LHCN-M2 (cell line): ENCODE measurements at regions not wholly inside any gene's neighbourhood (a gene's known extent, or its start where the extent isn't known, plus 50 kb on each side); places are given as distances from the start of the nearest gene placed in this dataset.
"Not testable (repeated sequence)": the region's sequence is repeated elsewhere in the genome, so short reads cannot be mapped to it uniquely, and the experiment has no call there.

Source experiments
- DNase-seq: peaks from one replicate; pipeline ENCODE4 v3.0.0-alpha.2; 2012; ENCODE audit warnings: low read depth

- DNase-seq: not testable (repeated sequence)
These were observed 64.5 kb upstream of the HTR1E start for GRCh38 chr6:86872810-86873209.

- no peak for DNase-seq
These were observed 65.6 kb upstream of the HTR1E start for GRCh38 chr6:86871681-86872080.

DNA sequence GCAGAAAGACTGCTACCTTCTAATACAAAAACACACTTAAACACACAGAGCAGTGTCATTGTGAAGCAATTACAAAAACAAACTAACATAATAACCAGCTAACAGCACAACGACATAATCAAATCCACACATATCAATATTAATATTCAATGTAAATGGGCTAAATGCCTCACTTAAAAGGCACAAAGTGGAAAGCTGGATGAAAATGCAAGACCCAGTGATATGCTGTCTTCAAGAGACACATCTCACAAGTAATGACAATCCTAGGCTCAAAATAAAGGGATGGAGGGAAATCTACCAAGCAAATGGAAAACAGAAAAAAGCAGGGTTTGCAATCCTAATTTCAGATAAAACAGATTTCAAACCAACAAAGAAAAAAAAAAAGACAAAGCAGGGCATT lies 67.8 kb upstream of the HTR1E start:
- DNase-seq: no peak

DNA sequence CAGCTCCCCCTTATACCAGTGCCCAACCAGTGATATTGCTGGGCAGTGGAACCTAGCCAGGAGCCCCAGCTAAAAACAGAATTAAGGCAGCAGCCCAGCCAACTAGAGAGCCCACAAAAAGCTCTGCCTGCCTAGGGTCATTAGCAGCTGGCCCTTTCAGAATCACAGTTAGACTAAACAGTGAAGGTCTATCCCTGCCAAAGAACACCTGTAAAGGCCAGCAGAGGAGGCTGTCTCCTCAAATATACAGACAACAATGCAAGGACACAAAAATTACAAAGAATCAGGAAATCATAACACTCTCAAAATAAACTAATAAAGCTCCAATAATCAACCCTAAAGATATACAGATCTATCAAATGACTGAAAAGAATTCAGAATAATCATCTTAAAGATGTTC lies 77.8 kb upstream of the HTR1E start:
- DNase-seq: no peak

GRCh38 chr6:86858970-86859369 lies 78.4 kb upstream of the HTR1E start:
- DNase-seq: no peak

DNA sequence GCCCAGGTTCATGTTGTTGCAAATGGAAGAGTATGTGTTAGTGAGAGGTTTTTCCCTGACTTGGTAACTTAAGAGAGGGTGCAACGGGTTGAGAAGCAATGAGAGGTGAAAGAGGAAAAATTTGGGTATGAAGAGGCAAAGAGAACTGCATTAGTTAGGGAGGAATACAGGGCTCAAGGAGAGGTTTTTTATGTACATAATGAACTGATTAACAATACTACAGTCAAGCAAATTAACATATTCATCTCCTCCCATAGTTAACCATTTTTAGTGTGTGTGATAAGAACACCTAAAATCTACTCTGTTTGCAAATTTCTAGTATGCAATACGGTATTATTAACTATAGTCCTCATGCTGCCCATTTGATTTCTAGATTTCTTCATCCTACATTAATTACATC lies 79.5 kb upstream of the HTR1E start:
- DNase-seq: no peak

DNA sequence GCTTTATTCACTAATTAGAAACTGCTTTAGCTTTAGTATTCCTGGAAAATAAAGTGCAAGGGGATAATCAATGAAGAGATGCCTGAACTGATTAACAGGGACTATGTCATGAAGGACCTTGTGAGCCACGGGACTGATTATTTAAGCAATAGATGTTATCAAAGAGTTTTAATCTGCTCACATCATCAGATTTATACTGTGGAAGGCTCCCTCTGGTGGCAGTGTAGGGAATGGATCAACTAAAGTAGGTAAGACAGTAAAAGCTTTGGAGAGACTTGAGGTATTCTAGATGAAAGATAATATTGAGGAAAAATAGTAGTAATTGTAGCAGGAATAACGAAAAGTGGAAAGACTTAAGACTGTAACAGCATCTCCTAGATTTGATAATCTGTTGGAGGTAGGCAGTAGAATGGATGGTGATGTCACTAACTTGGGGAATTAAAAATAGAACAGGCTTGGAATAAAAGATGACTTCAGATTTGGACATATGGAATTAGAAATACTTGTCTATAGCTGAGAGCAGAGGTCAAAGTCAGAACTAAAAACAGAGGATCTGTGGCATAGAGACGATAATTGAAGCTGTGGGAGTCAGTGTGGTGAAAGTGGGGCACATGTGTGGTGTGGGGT lies 80.3 kb upstream of the HTR1E start:
- peak; percentile 17 for DNase-seq

DNA sequence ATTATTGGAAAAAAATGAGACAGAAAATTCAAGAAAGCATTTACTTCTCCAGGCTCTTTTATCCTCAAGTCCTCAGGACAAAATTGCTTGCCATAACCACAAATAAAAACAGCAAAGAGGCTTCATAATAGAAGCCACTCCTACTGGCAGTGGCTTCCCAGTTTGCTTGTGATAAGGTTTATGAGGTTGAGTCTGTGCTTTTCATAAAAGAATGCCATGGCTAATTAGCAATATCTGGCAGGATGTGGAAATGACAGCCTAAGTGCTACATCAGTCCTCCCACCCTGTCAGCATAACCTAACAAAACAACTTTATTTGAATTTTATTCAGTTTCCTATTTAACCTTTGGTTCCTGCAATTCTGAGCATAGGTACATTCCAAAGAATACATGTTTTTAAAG lies 80.9 kb upstream of the HTR1E start:
- no peak for DNase-seq

DNA sequence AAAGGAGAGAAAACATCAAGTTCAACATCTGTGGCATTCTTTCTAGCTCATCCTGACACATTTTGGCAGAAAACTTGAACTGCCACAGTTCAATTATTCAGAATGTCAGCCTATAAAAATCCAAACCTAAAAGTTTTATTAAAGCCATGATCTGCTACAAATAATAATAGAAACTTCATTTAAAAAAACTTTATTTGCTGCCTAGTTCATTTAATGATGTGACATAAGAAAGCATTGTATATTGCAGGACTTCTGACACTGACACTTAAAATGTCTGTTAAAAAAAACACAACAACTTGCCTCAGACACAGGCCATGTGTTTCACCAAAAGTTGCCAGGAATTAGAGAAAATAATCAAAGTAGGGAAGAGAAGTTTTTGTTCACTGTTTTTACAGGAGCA lies 88.3 kb upstream of the HTR1E start:
- no peak for DNase-seq

DNA sequence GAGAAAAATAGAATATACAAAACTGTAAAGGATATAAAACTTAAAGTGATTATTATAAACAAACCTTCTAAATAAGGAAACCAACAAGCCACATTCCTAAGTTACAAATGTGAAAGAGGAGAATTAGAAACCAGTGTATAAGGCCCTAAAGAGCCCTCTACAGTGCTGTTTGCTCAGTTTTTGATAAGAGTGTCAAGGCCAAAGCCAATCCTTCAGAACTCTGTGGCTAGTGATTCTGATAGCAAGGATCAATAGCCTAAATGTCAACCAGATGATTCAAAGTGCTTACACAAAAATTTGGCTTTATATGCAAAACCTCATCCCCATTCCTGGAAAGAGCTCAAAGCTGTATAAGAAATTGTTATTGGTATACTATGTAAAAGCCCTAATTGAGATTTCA lies 104.6 kb upstream of the HTR1E start:
- no peak for DNase-seq

GRCh38 chr6:86825436-86825835 lies 111.9 kb upstream of the HTR1E start:
- no peak for DNase-seq

- DNase-seq: no peak
These were observed 114.6 kb upstream of the HTR1E start for GRCh38 chr6:86822747-86823146.

DNA sequence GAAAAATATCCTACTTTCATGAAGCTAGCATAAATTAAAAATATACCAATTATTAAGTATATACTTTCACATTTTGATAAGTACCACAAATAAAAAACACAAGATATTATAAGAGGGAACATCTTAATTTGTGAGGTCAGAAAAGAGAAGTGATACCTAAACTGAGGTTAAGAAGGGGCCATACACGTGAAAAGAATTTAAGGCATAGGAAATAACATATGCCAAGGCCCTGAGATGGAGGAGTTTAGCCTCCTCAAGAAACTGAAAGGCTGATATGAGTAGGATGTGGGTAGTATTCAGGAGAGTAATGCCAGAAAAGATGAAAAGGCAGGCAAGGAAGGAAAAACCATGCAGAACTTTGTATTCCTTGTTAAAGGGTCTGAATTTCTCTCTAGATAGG lies 116.6 kb upstream of the HTR1E start:
- DNase-seq: no peak

- no peak for DNase-seq
These were observed 143.7 kb upstream of the HTR1E start for GRCh38 chr6:86793649-86794048.

DNA sequence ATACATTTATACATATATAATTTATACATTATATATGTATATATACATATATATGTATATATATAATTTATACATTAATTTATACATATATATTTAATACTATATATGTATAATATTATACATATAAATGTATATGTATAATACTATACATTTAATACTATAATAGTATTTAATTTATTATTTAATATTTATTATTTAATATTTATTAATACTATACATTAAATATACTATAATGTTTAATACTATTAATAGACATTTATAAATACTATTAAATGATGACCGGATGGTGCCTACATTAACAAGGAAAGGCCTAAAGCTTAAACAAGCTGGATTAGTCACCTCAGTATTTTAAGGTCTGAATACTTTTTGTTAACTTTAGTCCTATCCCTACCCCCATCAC lies 145.9 kb upstream of the HTR1E start:
- no peak for DNase-seq

DNA sequence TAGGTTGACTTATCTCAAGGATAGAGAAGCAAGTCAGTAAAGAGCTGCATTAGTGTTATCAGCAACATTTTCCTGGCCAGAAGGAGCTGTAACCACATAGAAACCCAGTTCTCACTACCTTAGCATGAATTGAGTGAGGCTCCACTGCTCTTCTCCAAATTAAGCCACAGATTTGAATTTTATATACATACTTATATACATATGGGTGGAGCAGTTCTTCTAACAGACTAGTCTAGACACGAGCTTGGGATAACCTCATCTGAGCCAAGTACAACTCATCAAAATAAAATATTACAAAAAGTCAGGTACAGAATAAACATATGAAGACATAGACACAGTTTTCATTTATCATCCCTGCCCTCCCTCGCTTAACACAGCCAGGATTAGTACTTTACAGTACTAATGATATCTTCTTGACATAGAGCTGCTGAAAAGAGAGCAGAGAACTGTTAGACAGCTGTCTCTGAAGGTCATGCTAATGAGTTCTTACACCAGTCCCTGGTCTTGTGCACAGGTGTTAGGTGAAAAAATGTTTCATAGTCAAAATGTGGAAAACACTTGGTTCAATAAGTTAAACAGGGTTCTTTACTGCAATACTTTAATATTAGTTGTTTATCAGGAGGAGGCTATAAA lies 147.4 kb upstream of the HTR1E start:
- DNase-seq: no peak

DNA sequence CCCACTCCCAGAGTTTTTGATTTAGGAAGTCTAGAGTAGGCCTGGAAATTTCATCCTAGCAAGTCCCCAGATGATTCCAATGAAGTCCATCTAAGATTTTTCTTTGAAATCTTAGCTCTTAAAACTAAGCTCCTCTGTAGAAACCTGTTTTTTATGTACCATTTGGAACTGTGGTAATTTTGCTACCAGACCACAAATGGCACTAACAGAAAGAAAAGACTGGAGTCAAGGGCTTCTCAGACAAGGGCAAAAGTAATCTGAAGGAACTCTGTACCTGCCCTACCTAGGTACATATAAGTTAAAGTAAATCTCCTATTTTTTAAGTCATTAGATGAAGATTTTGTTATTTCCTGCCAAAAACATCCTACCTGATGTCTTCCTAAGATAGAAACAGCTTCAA lies 155.0 kb upstream of the HTR1E start:
- DNase-seq: no peak

GRCh38 chr6:86780923-86781322 lies 156.4 kb upstream of the HTR1E start:
- no peak for DNase-seq

DNA sequence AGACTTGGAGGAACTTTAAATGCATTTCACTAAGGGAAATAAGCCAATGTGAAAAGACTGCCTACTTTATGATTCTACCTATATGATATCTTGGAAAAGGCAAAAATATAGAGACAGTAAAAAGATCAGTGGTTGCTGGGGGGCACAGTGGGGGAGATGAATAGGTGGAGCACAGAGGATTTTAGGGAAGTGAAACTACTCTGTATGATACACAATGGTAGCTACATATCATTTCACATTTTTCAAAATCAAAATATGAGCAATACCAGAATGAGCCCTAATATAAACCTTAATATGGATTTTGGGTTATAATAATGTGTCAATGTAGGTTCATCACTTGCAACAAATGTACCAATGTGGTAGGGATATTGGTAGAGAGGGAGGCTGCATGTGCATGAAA lies 161.4 kb upstream of the HTR1E start:
- no peak for DNase-seq

DNA sequence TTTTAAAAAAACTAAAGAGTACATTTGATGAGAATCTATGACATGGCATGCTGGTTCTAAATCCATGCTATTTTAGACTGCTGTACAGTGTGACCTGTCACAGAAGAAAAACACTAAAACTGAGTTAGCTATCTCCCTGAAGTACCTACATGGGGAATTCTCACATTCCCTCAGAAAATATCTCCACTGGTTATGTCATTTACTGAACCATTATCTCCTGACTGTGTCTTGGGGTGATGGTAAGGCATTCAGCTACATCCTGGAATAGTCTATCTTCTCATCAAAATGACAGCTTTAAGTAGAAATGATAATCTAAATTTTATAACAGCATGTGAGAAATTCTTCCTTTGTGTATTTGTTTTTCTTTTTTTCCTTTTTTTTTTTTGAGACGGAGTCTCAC lies 172.1 kb upstream of the HTR1E start:
- no peak for DNase-seq

GRCh38 chr6:86759953-86760352 lies 177.4 kb upstream of the HTR1E start:
- not testable (repeated sequence) for DNase-seq

GRCh38 chr6:86756640-86757229 lies 180.6 kb upstream of the HTR1E start:
- DNase-seq: no peak

- DNase-seq: no peak
These were observed 193.3 kb upstream of the HTR1E start for GRCh38 chr6:86744048-86744447.

DNA sequence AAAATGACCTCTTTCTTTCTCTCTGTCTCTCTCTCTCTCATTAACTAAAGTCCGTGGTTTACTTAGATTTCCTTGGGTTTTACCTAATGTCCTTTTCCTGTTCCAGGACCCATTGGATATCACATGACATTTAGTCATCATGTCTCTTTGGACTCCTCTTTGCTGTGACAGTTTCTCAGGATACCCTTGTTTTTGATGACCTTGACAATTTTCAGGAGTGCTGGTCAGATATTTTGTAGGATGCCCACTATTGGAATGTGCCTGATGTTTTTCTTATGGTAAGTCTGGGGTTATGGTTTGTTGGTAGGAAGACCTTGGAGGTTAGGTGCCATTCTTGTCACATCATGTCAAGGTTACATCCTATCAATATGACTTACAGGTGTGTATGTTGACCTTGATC lies 199.2 kb upstream of the HTR1E start:
- DNase-seq: no peak
